Fibroblast of lung (primary cell): ENCODE measurements at regions not wholly inside any gene's neighbourhood (a gene's known extent, or its start where the extent isn't known, plus 50 kb on each side); places are given as distances from the start of the nearest gene placed in this dataset.

ENCODE experiments used
- EZH2 ChIP-seq: IDR thresholded peaks from 2 replicates; pipeline ENCODE4 v1.5.1; 2012; ENCODE audit warnings: low read length, control low read depth, mild to moderate bottlenecking; ENCODE audit errors: missing control alignments
- TF ChIP-seq, protein P1 (sequence below), 2 donors: IDR thresholded peaks in 1 of 2; conservative IDR thresholded peaks in 1 of 2; 1 replicate in 1 of 2; 2 replicates in 1 of 2; pipeline ENCODE4 v1.5.1; 2011 to 2012; ENCODE audit warnings: low read length in 2 of 2, control low read depth in 1 of 2, inconsistent platforms in 1 of 2, low read depth in 1 of 2, mild to moderate bottlenecking in 1 of 2

DNA sequence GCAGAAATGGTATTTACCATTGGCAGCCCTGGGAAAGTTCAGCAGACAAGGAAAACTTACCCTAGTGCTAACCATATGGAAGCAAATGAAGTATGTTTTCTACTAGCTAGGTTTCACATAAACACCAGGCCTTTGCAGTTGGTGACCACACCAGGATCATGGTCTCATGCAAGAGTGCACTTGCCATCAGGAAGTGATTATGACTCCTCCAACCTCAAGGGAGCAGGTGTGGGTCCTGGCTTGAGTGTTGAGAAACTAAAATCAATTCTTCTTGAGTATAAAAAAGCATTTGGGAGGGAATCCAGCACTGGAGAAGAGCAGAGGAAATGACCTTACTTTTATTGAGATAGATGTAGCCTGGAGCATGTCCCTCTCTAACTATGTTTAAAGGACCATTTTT lies 56.8 kb upstream of the SPAG16 start:
- TF ChIP-seq, protein P1, sequence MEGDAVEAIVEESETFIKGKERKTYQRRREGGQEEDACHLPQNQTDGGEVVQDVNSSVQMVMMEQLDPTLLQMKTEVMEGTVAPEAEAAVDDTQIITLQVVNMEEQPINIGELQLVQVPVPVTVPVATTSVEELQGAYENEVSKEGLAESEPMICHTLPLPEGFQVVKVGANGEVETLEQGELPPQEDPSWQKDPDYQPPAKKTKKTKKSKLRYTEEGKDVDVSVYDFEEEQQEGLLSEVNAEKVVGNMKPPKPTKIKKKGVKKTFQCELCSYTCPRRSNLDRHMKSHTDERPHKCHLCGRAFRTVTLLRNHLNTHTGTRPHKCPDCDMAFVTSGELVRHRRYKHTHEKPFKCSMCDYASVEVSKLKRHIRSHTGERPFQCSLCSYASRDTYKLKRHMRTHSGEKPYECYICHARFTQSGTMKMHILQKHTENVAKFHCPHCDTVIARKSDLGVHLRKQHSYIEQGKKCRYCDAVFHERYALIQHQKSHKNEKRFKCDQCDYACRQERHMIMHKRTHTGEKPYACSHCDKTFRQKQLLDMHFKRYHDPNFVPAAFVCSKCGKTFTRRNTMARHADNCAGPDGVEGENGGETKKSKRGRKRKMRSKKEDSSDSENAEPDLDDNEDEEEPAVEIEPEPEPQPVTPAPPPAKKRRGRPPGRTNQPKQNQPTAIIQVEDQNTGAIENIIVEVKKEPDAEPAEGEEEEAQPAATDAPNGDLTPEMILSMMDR (conservative IDR thresholded peaks at IDR 0.05 in 1 of 2, IDR thresholded peaks at IDR 0.05 in 1 of 2; ENCODE audit: low read depth in 1 of 2, low read length in 2 of 2) = no peak
- TF ChIP-seq EZH2 = no peak
